ENCODE measurements at regions not wholly inside any gene's neighbourhood (a gene's known extent, or its start where the extent isn't known, plus 50 kb on each side); places are given as distances from the start of the nearest gene placed in this dataset.

DNA sequence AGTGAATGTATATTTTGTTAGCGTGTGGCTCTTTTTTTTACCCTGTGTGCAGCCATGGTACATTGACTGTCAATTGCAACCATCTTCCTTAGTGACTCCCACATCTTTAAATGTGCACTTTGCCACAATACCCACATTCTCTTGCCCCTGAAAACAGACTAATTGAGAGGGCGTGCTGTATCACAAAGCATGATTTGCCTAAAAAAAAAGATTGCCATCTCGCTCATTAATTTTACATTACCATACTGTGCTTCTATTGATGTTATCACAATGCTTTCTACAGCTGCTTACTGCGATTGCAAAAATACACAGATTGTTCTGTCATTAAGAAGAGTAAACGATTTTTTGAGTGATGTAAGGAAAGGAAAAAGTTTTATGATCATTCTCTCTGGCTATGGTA lies 613.1 kb upstream of the NRP1 start:
- 63 to 65% methylated on average over 5 of the region's 5 CpGs for WGBS, 2 donors (ENCODE audit: low coverage in 1 of 2)
- in situ Hi-C loops (cut with MboI; ENCODE audit: low pct_ligation_motif_present in 1 of 4, low pct_unique_long_range_greater_than_20kb in 1 of 4, low sequenced_read_pairs in 3 of 4), result no loop called here
- TF ChIP-seq EP300 (IDR thresholded peaks at IDR 0.05; ENCODE audit: low read depth) (no peak), POLR2A (IDR thresholded peaks at IDR 0.05) (no peak)

DNA sequence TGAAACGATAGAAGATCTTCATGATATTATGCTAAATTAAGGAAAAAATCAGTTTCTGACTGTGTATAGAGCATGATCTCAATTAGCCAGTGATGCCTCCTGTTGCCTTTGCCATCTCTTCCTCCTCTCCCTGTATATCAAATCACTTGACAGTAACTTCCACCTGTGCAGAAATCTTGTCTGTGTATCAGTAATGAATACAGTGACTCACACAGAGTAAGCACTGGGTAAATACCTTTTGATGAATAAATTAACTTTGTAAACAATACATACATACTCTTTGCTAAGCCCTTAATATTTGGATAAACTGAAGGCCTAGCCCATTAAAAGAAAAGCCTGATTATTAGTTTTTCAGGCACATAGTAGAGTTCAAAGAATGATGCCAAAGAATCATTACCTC lies 610.6 kb upstream of the NRP1 start:
- in situ Hi-C loops (cut with MboI; ENCODE audit: low pct_ligation_motif_present in 1 of 4, low pct_unique_long_range_greater_than_20kb in 1 of 4, low sequenced_read_pairs in 3 of 4), result no loop called here
- TF ChIP-seq EP300 (IDR thresholded peaks at IDR 0.05; ENCODE audit: low read depth) (no peak), POLR2A (IDR thresholded peaks at IDR 0.05) (no peak), POLR2AphosphoS5 (IDR thresholded peaks at IDR 0.05) (no peak)
- TF ChIP-seq, protein P1, sequence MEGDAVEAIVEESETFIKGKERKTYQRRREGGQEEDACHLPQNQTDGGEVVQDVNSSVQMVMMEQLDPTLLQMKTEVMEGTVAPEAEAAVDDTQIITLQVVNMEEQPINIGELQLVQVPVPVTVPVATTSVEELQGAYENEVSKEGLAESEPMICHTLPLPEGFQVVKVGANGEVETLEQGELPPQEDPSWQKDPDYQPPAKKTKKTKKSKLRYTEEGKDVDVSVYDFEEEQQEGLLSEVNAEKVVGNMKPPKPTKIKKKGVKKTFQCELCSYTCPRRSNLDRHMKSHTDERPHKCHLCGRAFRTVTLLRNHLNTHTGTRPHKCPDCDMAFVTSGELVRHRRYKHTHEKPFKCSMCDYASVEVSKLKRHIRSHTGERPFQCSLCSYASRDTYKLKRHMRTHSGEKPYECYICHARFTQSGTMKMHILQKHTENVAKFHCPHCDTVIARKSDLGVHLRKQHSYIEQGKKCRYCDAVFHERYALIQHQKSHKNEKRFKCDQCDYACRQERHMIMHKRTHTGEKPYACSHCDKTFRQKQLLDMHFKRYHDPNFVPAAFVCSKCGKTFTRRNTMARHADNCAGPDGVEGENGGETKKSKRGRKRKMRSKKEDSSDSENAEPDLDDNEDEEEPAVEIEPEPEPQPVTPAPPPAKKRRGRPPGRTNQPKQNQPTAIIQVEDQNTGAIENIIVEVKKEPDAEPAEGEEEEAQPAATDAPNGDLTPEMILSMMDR (IDR thresholded peaks at IDR 0.05), result no peak
- whole genome bisulfite sequencing, 2 donors (ENCODE audit: low coverage in 1 of 2), result 61 to 71% methylated on average over 1 of the region's 1 CpG

More for the DNA sequence above, 613.1 kb upstream of the NRP1 start:
- H3K9me3 ChIP-seq, result no peaks in the 10 kb centered on the region
- no peak for DNase-seq
- intact Hi-C loops (cut with DNase I; ENCODE audit: low total_unique reads), result no loop called here
- H3K4me3 ChIP-seq, result no peak overlapping the region
- no peaks in the 10 kb centered on the region for H3K36me3 ChIP-seq
- no peaks in the 10 kb centered on the region for H3K4me1 ChIP-seq
- no peak overlapping the region for H3K27ac ChIP-seq
- H3K27me3 ChIP-seq, result no peaks in the 10 kb centered on the region

DNA sequence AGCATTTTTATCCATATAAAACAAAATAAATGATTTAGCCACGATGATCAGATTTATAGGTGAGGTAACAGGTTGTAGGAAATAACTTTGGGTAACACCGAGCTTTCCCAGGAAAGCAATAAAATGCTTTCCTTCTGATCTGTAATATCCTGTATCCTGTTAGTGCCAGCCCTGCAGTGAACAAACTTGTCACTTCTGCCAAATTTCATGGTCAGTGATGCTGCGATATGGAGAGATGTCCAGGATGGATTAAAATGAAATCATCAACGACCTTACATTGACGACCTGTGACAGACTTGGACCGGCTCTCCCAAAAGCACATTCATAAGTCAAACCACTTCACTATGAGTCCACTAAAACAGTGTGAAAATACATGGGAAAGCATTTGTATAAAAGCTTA lies 608.0 kb upstream of the NRP1 start:
- no peaks in the 10 kb centered on the region for H3K4me1 ChIP-seq
- WGBS, 2 donors (ENCODE audit: low coverage in 1 of 2), result 78 to 82% methylated on average over 3 to 6 of the region's 6 CpGs
- no peak overlapping the region for H3K27ac ChIP-seq
- H3K9me3 ChIP-seq, result no peaks in the 10 kb centered on the region
- in situ Hi-C loops (cut with MboI; ENCODE audit: low pct_ligation_motif_present in 1 of 4, low pct_unique_long_range_greater_than_20kb in 1 of 4, low sequenced_read_pairs in 3 of 4) (no loop called here), intact Hi-C loops (cut with DNase I; ENCODE audit: low total_unique reads) (no loop called here)
- DNase-seq, result no peak
- H3K36me3 ChIP-seq, result no peaks in the 10 kb centered on the region
- no peak overlapping the region for H3K4me3 ChIP-seq
- H3K27me3 ChIP-seq, result no peaks in the 10 kb centered on the region
- TF ChIP-seq POLR2AphosphoS5 (IDR thresholded peaks at IDR 0.05), result no peak
- TF ChIP-seq, protein P1 (IDR thresholded peaks at IDR 0.05), result no peak
- no peak for TF ChIP-seq EP300 (IDR thresholded peaks at IDR 0.05; ENCODE audit: low read depth)
- no peak for TF ChIP-seq POLR2A (IDR thresholded peaks at IDR 0.05)

More for the DNA sequence above, 610.6 kb upstream of the NRP1 start:
- Histone ChIP-seq H3K9me3 (no peaks in the 10 kb centered on the region), H3K27me3 (no peaks in the 10 kb centered on the region), H3K4me1 (no peaks in the 10 kb centered on the region), H3K4me3 (no peak overlapping the region), H3K27ac (no peak overlapping the region), H3K36me3 (no peaks in the 10 kb centered on the region)
- DNase-seq, result no peak
- intact Hi-C loops (cut with DNase I; ENCODE audit: low total_unique reads), result no loop called here

DNA sequence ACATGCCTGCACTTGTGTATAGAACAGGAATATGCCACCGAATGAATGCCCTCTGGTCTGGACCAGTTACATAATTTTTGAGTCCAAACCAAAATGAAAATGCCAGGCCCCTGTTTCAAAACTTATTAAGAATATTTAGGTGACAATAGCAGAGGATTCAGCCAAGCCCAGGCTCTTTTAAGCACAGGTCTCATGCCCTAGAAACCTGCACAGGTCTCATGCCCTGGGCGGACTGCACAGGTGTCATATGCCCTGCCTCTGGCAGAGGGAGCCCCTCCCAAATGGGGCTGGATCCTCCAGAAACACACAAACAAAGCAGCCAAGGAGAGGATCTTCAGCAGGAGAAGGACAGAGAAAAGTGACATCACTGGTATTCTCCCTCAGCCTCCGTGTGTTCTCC lies 605.4 kb upstream of the NRP1 start:
- 67 to 80% methylated on average over 1 to 3 of the region's 3 CpGs for WGBS, 2 donors (ENCODE audit: low coverage in 1 of 2)
- no peaks in the 10 kb centered on the region for H3K4me1 ChIP-seq
- intact Hi-C loops (cut with DNase I; ENCODE audit: low total_unique reads) (no loop called here), in situ Hi-C loops (cut with MboI; ENCODE audit: low pct_ligation_motif_present in 1 of 4, low pct_unique_long_range_greater_than_20kb in 1 of 4, low sequenced_read_pairs in 3 of 4) (no loop called here)
- no peaks in the 10 kb centered on the region for H3K9me3 ChIP-seq
- H3K36me3 ChIP-seq, result no peaks in the 10 kb centered on the region
- H3K27ac ChIP-seq, result no peak overlapping the region
- DNase-seq, result no peak
- no peaks in the 10 kb centered on the region for H3K27me3 ChIP-seq
- TF ChIP-seq EP300 (IDR thresholded peaks at IDR 0.05; ENCODE audit: low read depth), result no peak
- TF ChIP-seq POLR2A (IDR thresholded peaks at IDR 0.05), result no peak
- no peak for TF ChIP-seq POLR2AphosphoS5 (IDR thresholded peaks at IDR 0.05)
- TF ChIP-seq, protein P1 (IDR thresholded peaks at IDR 0.05), result no peak
- no peak overlapping the region for H3K4me3 ChIP-seq

DNA sequence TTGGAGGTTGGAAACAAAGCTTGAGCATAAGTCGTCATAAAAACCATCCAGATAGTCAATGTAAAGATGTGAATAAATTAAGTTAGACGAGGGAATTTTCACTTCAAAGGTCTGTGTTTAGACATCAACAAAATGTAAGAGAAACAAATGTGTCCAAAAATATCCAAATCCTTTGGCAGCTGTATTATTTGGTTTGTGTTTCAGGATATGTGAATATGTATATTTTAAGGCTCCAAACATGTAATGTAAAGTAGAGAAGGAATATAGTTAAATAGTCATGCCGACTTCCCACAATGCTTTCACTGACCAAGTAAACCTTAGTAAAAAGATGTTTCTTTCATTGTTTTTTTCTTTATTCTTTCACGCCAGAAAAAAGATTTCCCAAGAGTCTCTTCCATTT lies 604.9 kb upstream of the NRP1 start:
- intact Hi-C loops (cut with DNase I; ENCODE audit: low total_unique reads), result no loop called here
- WGBS, 2 donors (ENCODE audit: low coverage in 1 of 2), result 79 to 85% methylated on average over 4 of the region's 4 CpGs

More for the DNA sequence above, 604.9 kb upstream of the NRP1 start:
- no peaks in the 10 kb centered on the region for H3K36me3 ChIP-seq
- no peak overlapping the region for H3K4me3 ChIP-seq
- H3K27me3 ChIP-seq, result no peaks in the 10 kb centered on the region
- no peaks in the 10 kb centered on the region for H3K4me1 ChIP-seq
- TF ChIP-seq POLR2AphosphoS5 (IDR thresholded peaks at IDR 0.05), result no peak
- TF ChIP-seq, protein P1 (IDR thresholded peaks at IDR 0.05), result no peak
- TF ChIP-seq EP300 (IDR thresholded peaks at IDR 0.05; ENCODE audit: low read depth), result no peak
- TF ChIP-seq POLR2A (IDR thresholded peaks at IDR 0.05), result no peak
- H3K9me3 ChIP-seq, result no peaks in the 10 kb centered on the region
- H3K27ac ChIP-seq, result no peak overlapping the region
- in situ Hi-C loops (cut with MboI; ENCODE audit: low pct_ligation_motif_present in 1 of 4, low pct_unique_long_range_greater_than_20kb in 1 of 4, low sequenced_read_pairs in 3 of 4), result no loop called here
- no peak for DNase-seq
